HEK293T (cell line): ENCODE measurements at regions not wholly inside any gene's neighbourhood (a gene's known extent, or its start where the extent isn't known, plus 50 kb on each side); places are given as distances from the start of the nearest gene placed in this dataset.

Source experiments
- CTCF ChIA-PET: fragments of 350-600 bp; formaldehyde crosslinking; extraction: SDS; loops from one replicate; lab custom pipeline; 2021; ENCODE audit warnings: antibody characterized with exemption, inconsistent platforms; lab: Yijun Ruan, JAX
- POLR2A ChIA-PET: fragments of 350-600 bp; formaldehyde crosslinking; extraction: SDS; loops from one replicate; lab custom pipeline; 2020; ENCODE audit warnings: antibody characterized with exemption, inconsistent platforms; lab: Yijun Ruan, JAX
- DNase-seq: peaks from one replicate; pipeline ENCODE4 v3.0.0; 2012; ENCODE audit warnings: mixed read lengths; ENCODE audit errors: extremely low spot score
- ARNT ChIP-seq: fragments of 450-650 bp; IDR thresholded peaks from 2 replicates; pipeline ENCODE4 v1.6.1; 2017; ENCODE audit warnings: mild to moderate bottlenecking
- BHLHE40 ChIP-seq: fragments of 450-650 bp; IDR thresholded peaks from 2 replicates; pipeline ENCODE4 v1.6.1; 2016; ENCODE audit warnings: mild to moderate bottlenecking, moderate library complexity, borderline replicate concordance
- CTBP1 ChIP-seq: fragments of 450-650 bp; IDR thresholded peaks from 2 replicates; pipeline ENCODE4 v1.6.1; 2016; ENCODE audit warnings: borderline replicate concordance
- ELF4 ChIP-seq: fragments of 450-650 bp; IDR thresholded peaks from 2 replicates; pipeline ENCODE4 v1.6.1; 2017; ENCODE audit warnings: antibody characterized with exemption
- FOXA1 ChIP-seq: fragments of 450-650 bp; IDR thresholded peaks from 2 replicates; pipeline ENCODE4 v1.6.1; 2016; ENCODE audit warnings: mild to moderate bottlenecking
- FOXK2 ChIP-seq: fragments of 450-650 bp; IDR thresholded peaks from 2 replicates; pipeline ENCODE4 v1.6.1; 2016; ENCODE audit warnings: mild to moderate bottlenecking
- FOXM1 ChIP-seq: fragments of 450-650 bp; IDR thresholded peaks from 2 replicates; pipeline ENCODE4 v1.6.1; 2017; ENCODE audit warnings: mild to moderate bottlenecking, borderline replicate concordance
- HDGF ChIP-seq: fragments of 450-650 bp; IDR thresholded peaks from 2 replicates; pipeline ENCODE4 v1.6.1; 2017; ENCODE audit warnings: antibody characterized with exemption, borderline replicate concordance
- L3MBTL2 ChIP-seq: fragments of 450-650 bp; conservative IDR thresholded peaks from 2 replicates; pipeline ENCODE4 v1.6.1; 2016; ENCODE audit warnings: mild to moderate bottlenecking
- LEF1 ChIP-seq: fragments of 450-650 bp; IDR thresholded peaks from 2 replicates; pipeline ENCODE4 v1.6.1; 2017; ENCODE audit warnings: mild to moderate bottlenecking, borderline replicate concordance
- NFRKB ChIP-seq: fragments of 450-650 bp; IDR thresholded peaks from 2 replicates; pipeline ENCODE4 v1.6.1; 2016; ENCODE audit warnings: mild to moderate bottlenecking, moderate library complexity
- SP1 ChIP-seq: fragments of 450-650 bp; IDR thresholded peaks from 2 replicates; pipeline ENCODE4 v1.6.1; 2017
- SUZ12 ChIP-seq: fragments of 450-650 bp; IDR thresholded peaks from 2 replicates; pipeline ENCODE4 v1.6.1; 2016; ENCODE audit warnings: mild to moderate bottlenecking
- TARDBP ChIP-seq: fragments of 450-650 bp; IDR thresholded peaks from 2 replicates; pipeline ENCODE4 v1.6.1; 2016
- ZNF384 ChIP-seq: fragments of 450-650 bp; IDR thresholded peaks from 2 replicates; pipeline ENCODE4 v1.6.1; 2016
- TF ChIP-seq, protein P1 (sequence below): fragments of 450-650 bp; IDR thresholded peaks from 2 replicates; pipeline ENCODE4 v1.6.1; 2016

DNA sequence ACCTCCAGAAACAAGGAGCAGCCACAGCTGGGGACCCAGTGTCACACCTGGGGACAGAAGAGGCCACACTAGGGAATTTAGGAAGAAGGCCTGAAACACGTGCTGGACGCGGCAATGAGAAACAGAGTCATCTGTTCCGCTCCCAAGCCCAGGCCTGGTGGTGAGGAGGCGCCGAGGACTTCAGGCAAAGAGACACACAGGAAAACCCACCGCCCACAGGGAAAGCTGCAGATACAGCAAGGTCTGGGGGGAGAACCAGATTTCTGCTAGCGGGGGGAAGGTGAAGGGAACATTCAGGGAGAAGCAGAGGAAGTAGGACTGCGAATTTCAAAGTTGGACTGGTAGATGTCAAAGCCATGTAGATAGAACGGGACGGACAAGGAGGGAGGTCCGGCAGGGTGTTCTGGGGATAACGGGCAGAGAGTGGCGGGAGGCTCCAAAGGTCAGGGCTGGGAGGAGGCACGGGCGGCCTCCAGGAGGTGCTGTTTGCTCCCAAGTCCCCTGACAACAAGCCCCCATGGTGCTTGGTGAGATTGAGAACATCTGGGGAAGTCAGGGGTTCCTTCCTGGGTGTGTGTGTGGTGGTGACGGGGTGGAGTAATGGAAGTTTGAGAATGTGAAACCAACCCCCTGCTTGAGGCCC, 351.7 kb upstream of the MYT1L start:
- ChIA-PET POLR2A (no interaction called here), CTCF (no interaction called here)
- TF ChIP-seq ZNF384 (no peak), HDGF (no peak), NFRKB (no peak), SP1 (no peak), BHLHE40 (no peak), L3MBTL2 (no peak)
- TF ChIP-seq, protein P1, sequence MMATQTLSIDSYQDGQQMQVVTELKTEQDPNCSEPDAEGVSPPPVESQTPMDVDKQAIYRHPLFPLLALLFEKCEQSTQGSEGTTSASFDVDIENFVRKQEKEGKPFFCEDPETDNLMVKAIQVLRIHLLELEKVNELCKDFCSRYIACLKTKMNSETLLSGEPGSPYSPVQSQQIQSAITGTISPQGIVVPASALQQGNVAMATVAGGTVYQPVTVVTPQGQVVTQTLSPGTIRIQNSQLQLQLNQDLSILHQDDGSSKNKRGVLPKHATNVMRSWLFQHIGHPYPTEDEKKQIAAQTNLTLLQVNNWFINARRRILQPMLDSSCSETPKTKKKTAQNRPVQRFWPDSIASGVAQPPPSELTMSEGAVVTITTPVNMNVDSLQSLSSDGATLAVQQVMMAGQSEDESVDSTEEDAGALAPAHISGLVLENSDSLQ: no peak
- DNase-seq: no peak

DNA sequence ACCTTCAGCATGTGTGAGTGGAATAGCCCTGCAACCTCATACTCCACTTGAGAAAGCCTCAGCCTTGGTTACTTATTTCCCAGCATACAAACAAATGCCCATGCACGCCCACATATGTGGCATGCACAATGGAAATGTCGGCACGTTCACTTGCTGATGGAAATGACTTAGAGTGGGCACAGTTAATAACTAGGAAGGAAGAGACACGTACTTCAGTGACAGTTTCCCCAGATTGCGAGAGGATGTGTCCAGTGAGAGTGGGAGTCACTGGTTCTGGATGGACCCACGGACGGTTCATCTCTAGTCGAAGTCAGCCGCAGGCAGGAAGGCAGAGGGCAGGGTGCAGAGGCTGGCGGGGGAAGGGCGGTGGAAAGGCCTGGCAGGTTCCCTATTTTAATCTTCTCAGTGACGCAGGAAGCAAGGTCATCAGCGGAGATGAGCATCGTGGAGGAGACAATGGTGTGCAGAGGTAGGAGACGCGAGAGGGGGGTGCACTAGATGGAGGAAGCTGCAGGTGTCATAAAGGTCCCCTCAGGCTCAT, 350.7 kb upstream of the MYT1L start:
- TF ChIP-seq NFRKB: no peak
- no peak for TF ChIP-seq ZNF384
- TF ChIP-seq FOXM1: no peak
- no peak for TF ChIP-seq HDGF
- DNase-seq: no peak
- CTCF ChIA-PET: no interaction called here
- POLR2A ChIA-PET: no interaction called here

DNA sequence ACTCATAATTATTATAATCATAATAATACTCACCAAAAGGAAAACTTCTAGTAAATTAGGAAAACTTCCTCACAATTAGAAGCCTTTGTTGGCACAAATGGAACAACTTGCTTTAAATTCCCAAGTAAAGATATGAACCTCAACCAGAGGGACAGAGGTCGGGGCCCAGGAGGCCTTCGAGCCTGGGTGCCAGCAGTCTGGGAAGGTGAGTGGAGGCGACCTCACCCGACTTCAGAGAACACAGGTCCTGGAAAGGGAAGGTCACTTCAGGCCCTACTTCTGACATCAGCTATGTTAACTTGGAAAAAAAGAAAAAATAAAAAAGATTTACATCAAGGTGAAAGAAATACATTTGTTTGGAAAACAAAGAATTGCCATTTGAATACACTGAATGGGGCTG, 350.0 kb upstream of the MYT1L start:
- no peak for DNase-seq
- ChIA-PET CTCF (no interaction called here), POLR2A (no interaction called here)
- TF ChIP-seq FOXK2 (no peak), FOXM1 (no peak), FOXA1 (no peak), BHLHE40 (no peak), ELF4 (no peak), L3MBTL2 (no peak)

DNA sequence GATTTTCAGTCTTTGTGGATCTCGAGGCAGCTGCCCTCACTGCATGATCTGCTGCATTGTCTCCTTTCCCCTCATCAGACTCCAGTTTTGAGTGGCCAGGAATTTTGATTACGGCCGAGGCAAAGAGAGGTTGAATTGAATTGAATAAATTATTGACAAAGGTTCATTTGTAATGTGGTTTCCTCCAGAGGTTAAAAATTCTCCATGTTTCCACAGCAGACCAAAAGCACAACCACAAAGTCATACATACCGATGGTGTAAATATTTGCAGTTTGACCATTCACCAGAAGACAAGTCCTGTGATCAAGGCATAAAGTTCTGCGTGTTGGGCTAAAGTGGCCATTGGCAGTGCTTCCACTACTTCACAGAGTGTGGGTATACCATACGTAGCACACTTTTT, 343.8 kb upstream of the MYT1L start:
- POLR2A ChIA-PET: no interaction called here
- CTCF ChIA-PET: no interaction called here
- TF ChIP-seq FOXA1: no peak
- TF ChIP-seq, protein P1: no peak
- no peak for TF ChIP-seq ZNF384
- no peak for TF ChIP-seq NFRKB
- TF ChIP-seq FOXM1: no peak
- TF ChIP-seq HDGF: no peak
- no peak for TF ChIP-seq BHLHE40
- TF ChIP-seq L3MBTL2: no peak
- TF ChIP-seq CTBP1: no peak
- no peak for TF ChIP-seq LEF1
- TF ChIP-seq TARDBP: no peak
- no peak for TF ChIP-seq ARNT
- no peak for TF ChIP-seq SUZ12
- no peak for TF ChIP-seq SP1
- TF ChIP-seq ELF4: no peak
- TF ChIP-seq FOXK2: no peak
- DNase-seq: no peak

DNA sequence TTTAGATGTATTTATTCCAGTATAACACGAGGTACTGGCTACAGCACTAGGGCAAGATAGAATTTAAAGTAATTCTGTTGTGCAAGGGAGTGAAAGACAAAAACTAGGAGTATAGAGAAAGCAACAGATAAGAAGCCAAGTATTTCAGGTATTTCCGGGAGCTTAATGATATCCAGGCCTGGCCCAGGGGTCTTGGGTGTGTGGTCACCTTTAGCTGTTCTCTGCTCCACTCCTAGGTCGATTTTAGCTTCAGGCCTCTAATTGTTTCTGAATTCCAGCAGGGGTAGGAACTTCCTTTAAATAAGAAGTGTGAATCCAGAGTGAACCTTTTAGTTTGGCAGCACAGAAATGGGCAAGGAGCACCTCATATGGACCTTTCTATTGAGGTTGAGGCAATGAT, 342.3 kb upstream of the MYT1L start:
- ChIA-PET CTCF (no interaction called here), POLR2A (no interaction called here)
- no peak for DNase-seq
- TF ChIP-seq CTBP1 (no peak), HDGF (no peak), FOXK2 (no peak), ELF4 (no peak), L3MBTL2 (no peak), SP1 (no peak), BHLHE40 (no peak), ZNF384 (no peak), FOXA1 (no peak), NFRKB (no peak), ARNT (no peak), SUZ12 (no peak), LEF1 (no peak), FOXM1 (no peak)
- TF ChIP-seq, protein P1: no peak

DNA sequence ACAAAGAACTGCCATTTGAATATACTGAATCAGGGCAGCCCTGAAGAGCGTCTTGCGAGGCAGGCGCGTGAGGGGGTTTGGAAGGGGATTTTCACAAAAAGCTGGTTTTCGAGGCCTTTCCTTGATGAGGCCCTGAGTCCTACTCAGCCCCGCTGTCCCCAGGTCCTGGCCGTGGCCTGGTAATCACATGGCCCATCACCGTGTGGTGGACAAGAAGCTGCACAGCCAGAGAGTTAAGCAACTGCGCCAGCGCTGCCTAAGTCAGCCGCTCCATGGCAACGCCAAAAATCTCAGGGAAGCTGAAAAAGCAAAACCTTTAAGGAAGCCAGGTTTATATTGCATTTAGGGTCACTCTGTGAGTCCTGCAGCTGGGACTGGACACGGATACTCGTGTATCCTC, 341.2 kb upstream of the MYT1L start:
- no peak for DNase-seq
- POLR2A ChIA-PET: no interaction called here
- CTCF ChIA-PET: no interaction called here
- no peak for TF ChIP-seq FOXM1
- TF ChIP-seq, protein P1: no peak
- no peak for TF ChIP-seq NFRKB
- no peak for TF ChIP-seq L3MBTL2
- no peak for TF ChIP-seq BHLHE40
- no peak for TF ChIP-seq CTBP1
- no peak for TF ChIP-seq SP1
- no peak for TF ChIP-seq FOXA1
- no peak for TF ChIP-seq HDGF
- TF ChIP-seq ZNF384: no peak
